Hepatocyte (in vitro differentiated cells): ENCODE measurements at regions not wholly inside any gene's neighbourhood (a gene's known extent, or its start where the extent isn't known, plus 50 kb on each side); places are given as distances from the start of the nearest gene placed in this dataset.
A peak's percentile ranks its signal among the peaks of the same experiment; 100 is the strongest.

Source experiments
- DNase-seq: peaks from one replicate; pipeline ENCODE4 v3.0.0-alpha.2; 2016; ENCODE audit warnings: low spot score
- H2AFZ ChIP-seq: fragments of 200-600 bp; sonication (generic); 2 replicates; pipeline ENCODE4 v1.6.0; 2016; ENCODE audit warnings: antibody characterized with exemption, mild to moderate bottlenecking
- H3K27ac ChIP-seq: fragments of 200-600 bp; sonication (generic); 2 replicates; pipeline ENCODE4 v1.5.1; 2016; ENCODE audit warnings: mild to moderate bottlenecking
- H3K27me3 ChIP-seq: fragments of 200-600 bp; sonication (generic); 2 replicates; pipeline ENCODE4 v1.6.1; 2016
- H3K36me3 ChIP-seq: fragments of 200-600 bp; sonication (generic); replicated peaks from 2 replicates; pipeline ENCODE4 v1.5.1; 2016; ENCODE audit warnings: low read depth; ENCODE audit not compliant: insufficient read depth
- H3K4me1 ChIP-seq: fragments of 200-600 bp; sonication (generic); 2 replicates; pipeline ENCODE4 v1.5.1; 2016; ENCODE audit warnings: mild to moderate bottlenecking, moderate library complexity; ENCODE audit not compliant: insufficient read depth
- H3K4me2 ChIP-seq: fragments of 200-600 bp; sonication (generic); 2 replicates; pipeline ENCODE4 v1.6.0; 2016
- H3K4me3 ChIP-seq: fragments of 200-600 bp; sonication (generic); 2 replicates; pipeline ENCODE4 v1.5.1; 2016; ENCODE audit warnings: mild to moderate bottlenecking
- H3K79me2 ChIP-seq: fragments of 200-600 bp; sonication (generic); 2 replicates; pipeline ENCODE4 v1.6.0; 2017; ENCODE audit warnings: mild to moderate bottlenecking
- H3K9me2 ChIP-seq: fragments of 200-600 bp; sonication (generic); replicated peaks from 2 replicates; pipeline ENCODE4 v1.6.0; 2017; ENCODE audit warnings: mild to moderate bottlenecking; ENCODE audit not compliant: insufficient read depth
- H3K9me3 ChIP-seq: fragments of 200-600 bp; sonication (generic); 2 replicates; pipeline ENCODE4 v1.5.1; 2016; ENCODE audit warnings: low read depth, mild to moderate bottlenecking
- H4K20me1 ChIP-seq: fragments of 200-600 bp; sonication (generic); 2 replicates; pipeline ENCODE4 v1.6.0; 2016; ENCODE audit warnings: mild to moderate bottlenecking; ENCODE audit not compliant: insufficient read depth, poor library complexity, severe bottlenecking
- CTCF ChIP-seq: fragments of 200-600 bp; sonication (generic); IDR thresholded peaks from 2 replicates; pipeline ENCODE4 v1.5.1; 2016; ENCODE audit warnings: antibody characterized with exemption, mild to moderate bottlenecking; ENCODE audit not compliant: poor library complexity
- EZH2 ChIP-seq: fragments of 200-600 bp; sonication (generic); IDR thresholded peaks from 2 replicates; pipeline ENCODE4 v1.6.1; 2016; ENCODE audit warnings: antibody characterized with exemption, mild to moderate bottlenecking, borderline replicate concordance
- EZH2phosphoT487 ChIP-seq: fragments of 200-600 bp; sonication (generic); IDR thresholded peaks from one replicate; pipeline ENCODE4 v1.6.1; 2018; ENCODE audit warnings: antibody characterized with exemption, mild to moderate bottlenecking, low read depth, moderate library complexity; ENCODE audit not compliant: unreplicated experiment, severe bottlenecking
- WGBS: methylation state at CpG from one replicate; pipeline ENCODE4 v1.1.6; 2016; ENCODE audit warnings: low lambda C conversion rate; ENCODE audit errors: missing lambda C conversion rate; 5-methylcytosine and 5-hydroxymethylcytosine counted together

DNA sequence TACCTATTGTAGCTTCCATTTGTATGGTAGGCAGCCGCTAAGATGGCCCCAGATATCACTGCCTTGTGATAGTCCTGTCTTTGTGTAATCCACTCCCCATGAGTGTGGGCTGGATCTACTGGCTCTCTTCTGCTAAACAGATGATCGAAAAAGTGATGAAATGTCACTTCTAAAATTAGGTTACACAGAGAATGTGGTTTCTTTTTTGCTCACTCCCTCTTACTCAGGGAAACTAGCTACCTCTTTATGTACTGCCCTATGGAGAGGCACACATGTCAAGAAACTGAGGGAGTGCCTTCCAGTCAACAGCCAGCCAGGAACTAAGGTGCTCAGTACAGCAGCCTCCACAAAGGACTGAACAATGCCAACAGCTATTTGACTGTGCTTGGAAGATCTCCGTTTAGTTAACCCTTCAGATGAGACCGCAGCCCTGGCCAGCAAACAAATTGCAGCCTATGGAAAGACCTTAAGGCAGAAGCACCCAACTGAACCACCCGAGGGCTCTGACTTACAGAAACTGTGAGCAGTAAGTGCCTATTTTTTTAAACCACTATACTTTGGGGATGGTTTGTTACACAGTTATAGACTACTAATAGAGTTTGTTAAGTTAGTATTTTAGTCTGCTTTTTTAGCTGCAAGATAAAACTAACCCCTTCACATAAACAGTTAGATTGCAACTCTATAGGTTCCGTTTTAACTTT lies 113.2 kb upstream of the MAF start:
- Histone ChIP-seq H2AFZ (no peak overlapping the region), H3K4me2 (no peak overlapping the region), H3K27me3 (no peaks in the 10 kb centered on the region), H3K9me3 (no peaks in the 10 kb centered on the region), H3K4me1 (peaks cover 40% of the 10 kb centered on the region), H3K36me3 (no peaks in the 10 kb centered on the region), H3K9me2 (no peaks in the 10 kb centered on the region), H4K20me1 (no peaks in the 10 kb centered on the region), H3K79me2 (no peaks in the 10 kb centered on the region), H3K4me3 (no peak overlapping the region), H3K27ac (no peak overlapping the region)
- WGBS, result 95% methylated on average over 6 of the region's 6 CpGs
- TF ChIP-seq EZH2, result no peak
- no peak for DNase-seq

DNA sequence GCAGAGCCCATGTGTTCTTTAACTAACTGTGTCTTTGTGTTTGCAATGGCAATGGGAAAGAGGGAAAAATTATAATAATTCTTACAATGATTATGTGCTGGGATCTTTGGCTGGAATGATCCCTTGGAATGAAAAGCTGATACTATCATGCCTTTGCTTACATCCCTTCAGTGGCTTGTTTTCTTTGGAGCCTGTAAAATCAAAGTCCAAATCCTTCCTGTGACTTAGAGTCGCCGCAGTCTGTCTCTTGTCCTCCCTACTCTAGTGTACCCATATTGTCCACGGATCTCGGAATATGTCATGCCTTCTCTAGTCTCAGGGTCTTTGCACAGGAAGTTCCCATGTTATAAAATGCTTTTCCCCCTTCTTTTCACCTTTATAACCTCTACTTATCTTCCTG lies 111.7 kb upstream of the MAF start:
- Histone ChIP-seq H3K4me3 (no peak overlapping the region), H3K79me2 (no peaks in the 10 kb centered on the region), H3K9me3 (no peaks in the 10 kb centered on the region), H2AFZ (no peak overlapping the region), H3K27me3 (no peaks in the 10 kb centered on the region), H3K4me1 (peaks cover 30% of the 10 kb centered on the region), H3K27ac (peak overlapping the region; percentile 61), H4K20me1 (no peaks in the 10 kb centered on the region), H3K9me2 (no peaks in the 10 kb centered on the region), H3K36me3 (no peaks in the 10 kb centered on the region), H3K4me2 (peak overlapping the region; percentile 36)
- TF ChIP-seq EZH2phosphoT487 (no peak), EZH2 (no peak), CTCF (no peak)
- WGBS, result 55% methylated on average over 4 of the region's 4 CpGs
- peak; percentile 43 for DNase-seq

DNA sequence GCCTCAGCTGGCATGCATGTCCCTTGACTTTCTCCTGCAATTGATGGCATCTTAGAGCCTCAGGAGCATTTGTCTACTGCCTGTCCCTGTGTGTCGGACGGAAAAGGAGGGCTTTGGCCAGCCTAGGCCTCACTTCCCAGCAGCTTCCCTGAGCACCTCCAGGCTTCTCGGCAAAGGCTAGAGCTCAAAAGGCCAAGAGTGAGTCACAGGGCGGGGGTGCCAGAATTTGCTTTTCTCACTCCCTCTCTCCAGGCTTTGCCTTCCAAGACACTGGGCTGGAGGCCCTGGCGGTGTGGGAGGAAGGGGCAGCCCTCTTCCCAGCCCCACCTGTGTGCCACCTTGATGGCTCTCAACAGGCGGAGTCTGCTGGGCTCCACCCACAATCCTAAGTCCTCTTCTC lies 107.3 kb upstream of the MAF start:
- H3K4me1 ChIP-seq, result peaks cover 6% of the 10 kb centered on the region
- no peak overlapping the region for H3K4me2 ChIP-seq
- no peak overlapping the region for H2AFZ ChIP-seq
- no peaks in the 10 kb centered on the region for H3K27me3 ChIP-seq
- H3K27ac ChIP-seq, result no peak overlapping the region
- no peak overlapping the region for H3K4me3 ChIP-seq
- H3K9me3 ChIP-seq, result no peaks in the 10 kb centered on the region
- DNase-seq, result peak; percentile 30
- H4K20me1 ChIP-seq, result no peaks in the 10 kb centered on the region
- 95% methylated on average over 6 of the region's 6 CpGs for whole genome bisulfite sequencing
- no peaks in the 10 kb centered on the region for H3K36me3 ChIP-seq
- H3K79me2 ChIP-seq, result no peaks in the 10 kb centered on the region
- no peak for TF ChIP-seq EZH2
- no peak for TF ChIP-seq CTCF
- TF ChIP-seq EZH2phosphoT487, result no peak
- H3K9me2 ChIP-seq, result no peaks in the 10 kb centered on the region

DNA sequence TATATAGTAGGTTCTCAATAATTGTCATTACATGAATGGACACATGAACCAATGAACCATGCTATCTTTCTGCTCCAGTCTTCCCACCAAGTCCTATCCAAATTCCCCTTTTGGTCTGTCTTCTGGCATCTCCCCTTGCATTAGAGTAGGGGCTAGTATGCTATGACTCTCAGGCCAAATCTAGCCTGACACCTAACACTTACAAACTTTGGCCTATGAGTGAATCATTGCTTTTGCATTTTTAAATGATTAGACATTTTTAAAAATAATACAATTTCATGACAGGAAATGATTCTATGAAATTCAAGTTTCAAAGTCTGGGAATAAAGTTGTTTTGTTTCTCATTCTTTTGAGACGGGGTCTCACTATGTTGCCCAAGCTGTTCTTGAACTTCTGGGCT lies 102.5 kb upstream of the MAF start:
- H4K20me1 ChIP-seq, result no peaks in the 10 kb centered on the region
- H3K4me2 ChIP-seq, result no peak overlapping the region
- no peaks in the 10 kb centered on the region for H3K9me3 ChIP-seq
- no peaks in the 10 kb centered on the region for H3K9me2 ChIP-seq
- H3K4me3 ChIP-seq, result no peak overlapping the region
- H3K27me3 ChIP-seq, result no peaks in the 10 kb centered on the region
- H3K27ac ChIP-seq, result no peak overlapping the region
- no peaks in the 10 kb centered on the region for H3K4me1 ChIP-seq
- TF ChIP-seq CTCF (no peak), EZH2 (no peak), EZH2phosphoT487 (no peak)
- no peaks in the 10 kb centered on the region for H3K36me3 ChIP-seq
- no peaks in the 10 kb centered on the region for H3K79me2 ChIP-seq
- no peak overlapping the region for H2AFZ ChIP-seq
- 95% methylated on average over 1 of the region's 1 CpG for WGBS
- DNase-seq, result no peak
